ENCODE measurements at regions not wholly inside any gene's neighbourhood (a gene's known extent, or its start where the extent isn't known, plus 50 kb on each side); places are given as distances from the start of the nearest gene placed in this dataset.

DNA sequence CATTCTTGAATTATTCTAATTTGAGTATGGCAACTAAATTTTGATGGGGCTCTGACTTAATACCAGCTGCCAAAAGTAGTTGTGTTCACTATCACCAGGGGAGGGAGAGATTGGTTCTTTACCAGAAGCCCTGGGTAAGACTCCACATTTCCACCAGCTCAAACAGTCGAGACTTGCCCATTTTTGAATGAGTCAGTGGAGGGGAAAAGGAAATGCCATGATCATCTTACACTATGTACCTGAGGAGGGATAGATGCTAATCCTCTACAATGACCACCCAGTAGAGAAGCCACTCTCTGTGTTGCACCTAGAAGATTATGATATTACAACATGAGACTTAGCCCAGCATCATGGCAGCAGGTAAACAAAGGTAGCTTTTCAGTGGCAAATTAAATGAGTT lies 77.0 kb upstream of the SGK1 start:
- TF ChIP-seq, protein P1, sequence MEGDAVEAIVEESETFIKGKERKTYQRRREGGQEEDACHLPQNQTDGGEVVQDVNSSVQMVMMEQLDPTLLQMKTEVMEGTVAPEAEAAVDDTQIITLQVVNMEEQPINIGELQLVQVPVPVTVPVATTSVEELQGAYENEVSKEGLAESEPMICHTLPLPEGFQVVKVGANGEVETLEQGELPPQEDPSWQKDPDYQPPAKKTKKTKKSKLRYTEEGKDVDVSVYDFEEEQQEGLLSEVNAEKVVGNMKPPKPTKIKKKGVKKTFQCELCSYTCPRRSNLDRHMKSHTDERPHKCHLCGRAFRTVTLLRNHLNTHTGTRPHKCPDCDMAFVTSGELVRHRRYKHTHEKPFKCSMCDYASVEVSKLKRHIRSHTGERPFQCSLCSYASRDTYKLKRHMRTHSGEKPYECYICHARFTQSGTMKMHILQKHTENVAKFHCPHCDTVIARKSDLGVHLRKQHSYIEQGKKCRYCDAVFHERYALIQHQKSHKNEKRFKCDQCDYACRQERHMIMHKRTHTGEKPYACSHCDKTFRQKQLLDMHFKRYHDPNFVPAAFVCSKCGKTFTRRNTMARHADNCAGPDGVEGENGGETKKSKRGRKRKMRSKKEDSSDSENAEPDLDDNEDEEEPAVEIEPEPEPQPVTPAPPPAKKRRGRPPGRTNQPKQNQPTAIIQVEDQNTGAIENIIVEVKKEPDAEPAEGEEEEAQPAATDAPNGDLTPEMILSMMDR (IDR thresholded peaks at IDR 0.05; ENCODE audit: low read depth, low read length, poor library complexity, severe bottlenecking): no peak
- TF ChIP-seq EZH2phosphoT487 (IDR thresholded peaks at IDR 0.05; ENCODE audit: borderline replicate concordance, low read length): no peak

Data from DOHH2 (cell line).